ENCODE measurements at regions not wholly inside any gene's neighbourhood (a gene's known extent, or its start where the extent isn't known, plus 50 kb on each side); places are given as distances from the start of the nearest gene placed in this dataset.

DNA sequence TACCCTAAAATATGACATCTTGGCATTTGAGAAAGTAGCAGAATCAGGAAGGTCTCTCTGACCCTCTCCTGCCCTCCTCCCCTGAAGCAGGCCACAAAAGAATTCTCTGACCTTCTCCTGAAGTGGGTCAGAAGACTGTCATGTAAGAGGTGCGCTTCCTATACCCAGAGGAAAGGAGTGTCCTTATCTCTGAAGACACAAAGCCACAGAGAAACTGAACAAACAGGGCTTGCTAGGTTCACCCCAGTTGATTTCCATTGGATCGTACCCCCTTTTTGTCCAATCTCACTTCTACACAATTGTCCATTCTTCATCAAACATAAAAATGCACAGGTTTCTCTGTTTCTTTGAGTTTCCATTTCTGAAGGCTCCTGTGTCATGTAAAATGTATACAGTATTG is 272.0 kb upstream of the SOX4 start:
- TF ChIP-seq POLR2A (IDR thresholded peaks at IDR 0.05): no peak
- TF ChIP-seq, protein P1, sequence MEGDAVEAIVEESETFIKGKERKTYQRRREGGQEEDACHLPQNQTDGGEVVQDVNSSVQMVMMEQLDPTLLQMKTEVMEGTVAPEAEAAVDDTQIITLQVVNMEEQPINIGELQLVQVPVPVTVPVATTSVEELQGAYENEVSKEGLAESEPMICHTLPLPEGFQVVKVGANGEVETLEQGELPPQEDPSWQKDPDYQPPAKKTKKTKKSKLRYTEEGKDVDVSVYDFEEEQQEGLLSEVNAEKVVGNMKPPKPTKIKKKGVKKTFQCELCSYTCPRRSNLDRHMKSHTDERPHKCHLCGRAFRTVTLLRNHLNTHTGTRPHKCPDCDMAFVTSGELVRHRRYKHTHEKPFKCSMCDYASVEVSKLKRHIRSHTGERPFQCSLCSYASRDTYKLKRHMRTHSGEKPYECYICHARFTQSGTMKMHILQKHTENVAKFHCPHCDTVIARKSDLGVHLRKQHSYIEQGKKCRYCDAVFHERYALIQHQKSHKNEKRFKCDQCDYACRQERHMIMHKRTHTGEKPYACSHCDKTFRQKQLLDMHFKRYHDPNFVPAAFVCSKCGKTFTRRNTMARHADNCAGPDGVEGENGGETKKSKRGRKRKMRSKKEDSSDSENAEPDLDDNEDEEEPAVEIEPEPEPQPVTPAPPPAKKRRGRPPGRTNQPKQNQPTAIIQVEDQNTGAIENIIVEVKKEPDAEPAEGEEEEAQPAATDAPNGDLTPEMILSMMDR (IDR thresholded peaks at IDR 0.05): no peak

Measured in adrenal gland (tissue), 5 donors.